ENCODE measurements at regions not wholly inside any gene's neighbourhood (a gene's known extent, or its start where the extent isn't known, plus 50 kb on each side); places are given as distances from the start of the nearest gene placed in this dataset.

GRCh38 chr2:150589681-150590080 lies 102.2 kb upstream of the RND3 start:
- no peak for DNase-seq (ENCODE audit: low read depth in 1 of 2, low spot score in 1 of 2)
- TF ChIP-seq GABPA (IDR thresholded peaks at IDR 0.05; ENCODE audit: low read depth): no peak
- no peak overlapping the region for H3K27ac ChIP-seq (replicated peaks)
- H3K4me3 ChIP-seq (replicated peaks; ENCODE audit: insufficient read depth, low read length): no peak overlapping the region
- H3K27me3 ChIP-seq (ENCODE audit: insufficient read depth, poor library complexity, severe bottlenecking): peaks cover 2% of the 10 kb centered on the region

DNA sequence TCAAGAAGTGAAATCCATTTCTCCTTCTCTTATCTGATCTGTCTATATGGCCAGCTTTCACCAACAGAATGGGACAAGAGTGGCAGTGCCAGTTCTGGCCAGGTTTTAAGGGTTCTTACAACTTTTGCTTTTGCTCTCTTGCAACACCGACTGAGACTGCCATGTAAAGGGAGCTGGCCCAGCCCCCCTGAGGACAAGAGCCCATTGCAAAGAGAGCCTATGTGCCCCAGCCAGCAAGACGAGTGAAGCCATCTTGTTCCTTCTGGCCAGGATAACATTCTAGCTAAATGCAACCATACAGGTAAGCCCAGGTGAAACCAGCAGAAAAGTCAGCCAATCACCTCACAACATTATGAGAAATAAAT lies 101.0 kb upstream of the RND3 start:
- no peak for TF ChIP-seq SPI1 (IDR thresholded peaks at IDR 0.05; ENCODE audit: borderline replicate concordance, low read depth)
- no peak for TF ChIP-seq CTCF (IDR thresholded peaks at IDR 0.05; ENCODE audit: insufficient read depth, low read length)
- no peak for TF ChIP-seq REST (IDR thresholded peaks at IDR 0.05; ENCODE audit: insufficient replicate concordance, low read depth)
- no peak for TF ChIP-seq GABPA (IDR thresholded peaks at IDR 0.05; ENCODE audit: low read depth)
- no peak for TF ChIP-seq POLR2AphosphoS5 (IDR thresholded peaks at IDR 0.05; ENCODE audit: low read depth)
- H3K27ac ChIP-seq (replicated peaks): no peak overlapping the region
- no peak for DNase-seq (ENCODE audit: low read depth in 1 of 2, low spot score in 1 of 2)
- H3K27me3 ChIP-seq (ENCODE audit: insufficient read depth, poor library complexity, severe bottlenecking): no peaks in the 10 kb centered on the region
- H3K4me3 ChIP-seq (replicated peaks; ENCODE audit: insufficient read depth, low read length): no peak overlapping the region

DNA sequence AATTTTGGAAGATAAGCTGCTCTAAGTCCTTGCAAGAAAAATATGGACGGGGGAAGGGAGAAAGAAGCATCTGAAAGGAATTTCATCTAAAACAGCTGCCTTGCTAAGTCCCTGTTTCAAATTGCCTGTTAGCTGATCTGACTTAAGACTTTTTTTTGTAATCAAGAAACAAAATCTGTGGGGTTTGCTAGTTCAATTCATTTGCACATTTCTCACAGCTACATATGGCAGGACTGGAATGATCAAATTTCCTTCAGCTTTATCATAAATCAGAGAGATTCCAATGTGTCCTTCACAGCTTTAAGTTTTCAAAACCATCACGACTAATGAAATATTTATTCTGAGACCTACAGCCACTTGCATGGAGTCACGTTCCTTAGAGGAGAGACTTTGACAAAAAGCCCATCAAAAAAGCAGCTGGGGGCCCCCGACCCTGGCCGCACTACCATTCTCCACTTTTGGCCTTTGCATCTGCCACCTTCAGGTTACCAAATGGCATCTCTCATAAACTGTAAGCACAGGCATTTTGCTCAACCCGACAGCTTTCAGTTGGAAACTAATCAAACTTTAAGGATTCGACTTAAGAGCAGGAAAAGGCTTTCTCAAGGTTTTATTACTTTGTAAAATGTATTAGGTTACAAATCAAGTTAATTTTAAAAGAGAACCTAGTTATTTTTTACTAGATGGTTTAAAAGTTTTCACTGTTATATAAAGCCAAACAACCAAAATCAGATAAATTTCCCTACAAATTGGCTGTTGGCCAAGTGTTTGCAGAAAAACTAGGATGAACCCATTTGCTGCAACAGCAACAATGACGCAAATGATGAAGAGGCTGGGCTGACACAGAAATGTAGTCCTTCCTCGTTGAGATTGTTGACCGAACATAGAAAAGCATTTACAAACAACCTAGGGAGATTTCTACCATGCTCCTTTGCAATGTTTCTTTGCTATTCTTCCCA lies 100.4 kb upstream of the RND3 start:
- no peak overlapping the region for H3K4me3 ChIP-seq (replicated peaks; ENCODE audit: insufficient read depth, low read length)
- no peak for DNase-seq (ENCODE audit: low read depth in 1 of 2, low spot score in 1 of 2)
- TF ChIP-seq POLR2AphosphoS5 (IDR thresholded peaks at IDR 0.05; ENCODE audit: low read depth): no peak
- TF ChIP-seq GABPA (IDR thresholded peaks at IDR 0.05; ENCODE audit: low read depth): no peak
- no peak for TF ChIP-seq REST (IDR thresholded peaks at IDR 0.05; ENCODE audit: insufficient replicate concordance, low read depth)
- TF ChIP-seq CTCF (IDR thresholded peaks at IDR 0.05; ENCODE audit: insufficient read depth, low read length): no peak
- TF ChIP-seq SPI1 (IDR thresholded peaks at IDR 0.05; ENCODE audit: borderline replicate concordance, low read depth): no peak
- no peaks in the 10 kb centered on the region for H3K27me3 ChIP-seq (ENCODE audit: insufficient read depth, poor library complexity, severe bottlenecking)
- H3K27ac ChIP-seq (replicated peaks): no peak overlapping the region

GRCh38 chr2:150586858-150587257 lies 99.4 kb upstream of the RND3 start:
- Histone ChIP-seq H3K27me3 (ENCODE audit: insufficient read depth, poor library complexity, severe bottlenecking) (no peaks in the 10 kb centered on the region), H3K27ac (replicated peaks) (no peak overlapping the region), H3K4me3 (replicated peaks; ENCODE audit: insufficient read depth, low read length) (no peak overlapping the region)
- no peak for DNase-seq (ENCODE audit: low read depth in 1 of 2, low spot score in 1 of 2)
- TF ChIP-seq POLR2AphosphoS5 (IDR thresholded peaks at IDR 0.05; ENCODE audit: low read depth): no peak
- no peak for TF ChIP-seq CTCF (IDR thresholded peaks at IDR 0.05; ENCODE audit: insufficient read depth, low read length)
